ENCODE measurements at regions not wholly inside any gene's neighbourhood (a gene's known extent, or its start where the extent isn't known, plus 50 kb on each side); places are given as distances from the start of the nearest gene placed in this dataset.

GRCh38 chr5:61974680-61975079 lies 331.3 kb upstream of the KIF2A start:
- DNase-seq = no peak

GRCh38 chr5:61981886-61982285 lies 324.1 kb upstream of the KIF2A start:
- no peak for DNase-seq

GRCh38 chr5:61991430-61991829 lies 314.6 kb upstream of the KIF2A start:
- DNase-seq = no peak

- DNase-seq = no peak
Observed at GRCh38 chr5:61991866-61992265, 314.1 kb upstream of the KIF2A start.

GRCh38 chr5:61993295-61993927 lies 312.6 kb upstream of the KIF2A start:
- DNase-seq = no peak

- no peak for DNase-seq
Observed at GRCh38 chr5:61994171-61994570, 311.8 kb upstream of the KIF2A start.

GRCh38 chr5:61995486-61995885 lies 310.5 kb upstream of the KIF2A start:
- DNase-seq = no peak

- no peak for DNase-seq
Observed at GRCh38 chr5:61999371-61999770, 306.6 kb upstream of the KIF2A start.

- DNase-seq = no peak
Observed at GRCh38 chr5:62000646-62001045, 305.4 kb upstream of the KIF2A start.

GRCh38 chr5:62001640-62002039 lies 304.4 kb upstream of the KIF2A start:
- DNase-seq = no peak

GRCh38 chr5:62002436-62002835 lies 303.6 kb upstream of the KIF2A start:
- DNase-seq = no peak

- no peak for DNase-seq
Observed at GRCh38 chr5:62005551-62005950, 300.5 kb upstream of the KIF2A start.

- no peak for DNase-seq
Observed at GRCh38 chr5:62007457-62007856, 298.5 kb upstream of the KIF2A start.

- DNase-seq = no peak
Observed at GRCh38 chr5:62011089-62011664, 294.8 kb upstream of the KIF2A start.

- no peak for DNase-seq
Observed at GRCh38 chr5:62017092-62017491, 288.9 kb upstream of the KIF2A start.

- no peak for DNase-seq
Observed at GRCh38 chr5:62029303-62029702, 276.7 kb upstream of the KIF2A start.

GRCh38 chr5:62030326-62030725 lies 275.7 kb upstream of the KIF2A start:
- no peak for DNase-seq

GRCh38 chr5:62038024-62038423 lies 268.0 kb upstream of the KIF2A start:
- DNase-seq = no peak

GRCh38 chr5:62041156-62041756 lies 264.8 kb upstream of the KIF2A start:
- no peak for DNase-seq

- no peak for DNase-seq
Observed at GRCh38 chr5:62042007-62042406, 264.0 kb upstream of the KIF2A start.

- DNase-seq = no peak
Observed at GRCh38 chr5:62043289-62044280, 262.4 kb upstream of the KIF2A start.

- DNase-seq = no peak
Observed at GRCh38 chr5:62044989-62045388, 261.0 kb upstream of the KIF2A start.

GRCh38 chr5:62046191-62046590 lies 259.8 kb upstream of the KIF2A start:
- no peak for DNase-seq
